ENCODE measurements at regions not wholly inside any gene's neighbourhood (a gene's known extent, or its start where the extent isn't known, plus 50 kb on each side); places are given as distances from the start of the nearest gene placed in this dataset.

GRCh38 chr6:170067181-170067641 lies 223.7 kb downstream of the DLL1 start:
- in situ Hi-C loops (cut with HindIII; ENCODE audit: low sequenced_read_pairs), result no loop called here
- no peak for TF ChIP-seq CTCF (IDR thresholded peaks at IDR 0.05; ENCODE audit: low read depth, low read length, missing control alignments)
- no peak overlapping the region for H3K4me3 ChIP-seq (ENCODE audit: low read depth, low read length)
- no peak for DNase-seq (ENCODE audit: low read depth)

DNA sequence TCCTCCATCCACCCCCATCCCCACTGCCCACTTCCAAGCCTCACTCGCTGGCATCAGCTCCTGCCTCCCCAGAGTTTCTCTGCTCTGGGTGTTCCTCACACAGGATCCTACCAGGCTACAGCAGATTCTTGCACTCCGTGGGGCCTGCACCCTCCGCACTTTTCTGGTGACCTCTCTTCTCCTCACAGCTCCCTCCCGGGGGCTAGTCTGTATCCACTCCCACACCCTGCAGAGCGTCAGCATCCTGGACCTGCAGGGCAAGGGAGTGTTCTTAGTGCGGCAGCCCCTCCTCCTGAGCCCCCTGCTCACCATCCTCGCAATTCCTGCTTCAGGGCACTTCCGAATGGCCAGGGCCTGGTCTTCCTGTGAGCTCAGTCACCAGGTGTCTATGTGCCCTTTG lies 224.2 kb downstream of the DLL1 start:
- in situ Hi-C loops (cut with HindIII; ENCODE audit: low sequenced_read_pairs), result no loop called here
- H3K4me3 ChIP-seq (ENCODE audit: low read depth, low read length), result no peak overlapping the region
- DNase-seq (ENCODE audit: low read depth), result no peak
- no peak for TF ChIP-seq CTCF (IDR thresholded peaks at IDR 0.05; ENCODE audit: low read depth, low read length, missing control alignments)

GRCh38 chr6:170063851-170064602 lies 226.9 kb downstream of the DLL1 start:
- in situ Hi-C loops (cut with HindIII; ENCODE audit: low sequenced_read_pairs), result no loop called here
- no peak for TF ChIP-seq CTCF (IDR thresholded peaks at IDR 0.05; ENCODE audit: low read depth, low read length, missing control alignments)
- no peak overlapping the region for H3K4me3 ChIP-seq (ENCODE audit: low read depth, low read length)
- no peak for DNase-seq (ENCODE audit: low read depth)

DNA sequence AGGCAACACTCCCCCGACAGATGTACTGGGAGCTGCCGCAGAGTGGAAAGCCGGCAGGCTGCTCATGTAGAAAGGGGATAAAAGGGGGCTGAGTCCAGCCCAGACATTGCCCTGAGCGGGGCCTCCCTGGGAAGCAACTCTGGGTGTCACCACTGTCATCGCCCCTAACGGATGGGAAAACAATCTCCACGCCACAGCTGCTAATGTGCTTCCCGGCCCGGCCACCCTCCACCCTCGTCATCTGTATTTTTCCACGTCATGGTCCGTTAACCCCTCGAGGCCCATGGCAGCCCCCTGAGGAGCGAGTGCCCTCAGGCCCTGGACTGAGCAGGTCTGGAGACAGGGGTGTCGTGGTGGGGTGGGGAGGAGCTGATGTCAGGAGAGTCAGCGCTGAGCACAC lies 227.4 kb downstream of the DLL1 start:
- in situ Hi-C loops (cut with HindIII; ENCODE audit: low sequenced_read_pairs), result no loop called here
- no peak overlapping the region for H3K4me3 ChIP-seq (ENCODE audit: low read depth, low read length)
- DNase-seq (ENCODE audit: low read depth), result no peak
- no peak for TF ChIP-seq CTCF (IDR thresholded peaks at IDR 0.05; ENCODE audit: low read depth, low read length, missing control alignments)

GRCh38 chr6:170062915-170063241 lies 228.0 kb downstream of the DLL1 start:
- in situ Hi-C loops (cut with HindIII; ENCODE audit: low sequenced_read_pairs), result no loop called here
- H3K4me3 ChIP-seq (ENCODE audit: low read depth, low read length), result no peak overlapping the region
- TF ChIP-seq CTCF (IDR thresholded peaks at IDR 0.05; ENCODE audit: low read depth, low read length, missing control alignments), result no peak
- DNase-seq (ENCODE audit: low read depth), result no peak

- in situ Hi-C loops (cut with HindIII; ENCODE audit: low sequenced_read_pairs), result no loop called here
- DNase-seq (ENCODE audit: low read depth), result no peak
- TF ChIP-seq CTCF (IDR thresholded peaks at IDR 0.05; ENCODE audit: low read depth, low read length, missing control alignments), result no peak
- H3K4me3 ChIP-seq (ENCODE audit: low read depth, low read length), result no peak overlapping the region
Observed at GRCh38 chr6:170062209-170062914, 228.5 kb downstream of the DLL1 start.

Data from astrocyte of the cerebellum (primary cell).